ENCODE measurements at regions not wholly inside any gene's neighbourhood (a gene's known extent, or its start where the extent isn't known, plus 50 kb on each side); places are given as distances from the start of the nearest gene placed in this dataset.

- DNase-seq (ENCODE audit: low read depth in 2 of 2) = peak in 1 of 2 donors; percentile 6
These were observed 67.3 kb downstream of the HSPB8 start for GRCh38 chr12:119245904-119246494.

DNA sequence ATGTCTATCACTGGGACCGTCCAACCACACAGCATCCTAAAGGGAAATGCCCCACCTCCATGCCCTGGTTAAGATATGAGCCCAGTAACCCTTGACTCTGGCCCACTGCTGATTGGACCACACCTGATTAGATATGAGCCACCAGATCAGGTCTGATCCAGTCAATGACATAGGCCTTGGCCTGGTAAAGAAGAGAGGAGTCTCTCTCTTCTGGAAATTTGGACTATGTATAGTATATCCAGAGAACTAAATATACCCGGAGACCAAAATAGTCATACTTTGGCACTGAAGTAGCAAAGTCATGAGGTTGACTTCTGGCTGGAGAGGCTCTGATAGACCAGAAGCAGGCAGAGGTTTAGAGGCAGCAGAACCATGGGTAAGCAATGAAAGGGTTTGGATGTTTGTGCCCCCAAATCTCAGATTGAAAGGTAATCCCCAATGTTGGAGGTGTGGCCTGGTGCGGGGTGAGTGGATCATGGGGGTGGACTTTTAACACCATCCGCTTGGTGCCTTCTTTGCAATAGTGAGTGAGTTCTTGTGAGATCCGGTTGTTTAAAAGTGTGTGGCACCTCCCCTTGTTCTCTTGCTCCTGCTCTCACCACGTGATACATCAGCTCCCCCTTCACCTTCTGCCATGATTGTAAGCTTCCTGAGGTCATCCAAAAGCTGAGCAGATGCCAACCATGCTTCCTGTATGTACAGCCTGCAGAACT lies 68.4 kb downstream of the HSPB8 start:
- DNase-seq (ENCODE audit: low read depth in 2 of 2) = no peak

- no peak for DNase-seq (ENCODE audit: low read depth in 2 of 2)
These were observed 69.0 kb downstream of the HSPB8 start for GRCh38 chr12:119247720-119248043.

DNA sequence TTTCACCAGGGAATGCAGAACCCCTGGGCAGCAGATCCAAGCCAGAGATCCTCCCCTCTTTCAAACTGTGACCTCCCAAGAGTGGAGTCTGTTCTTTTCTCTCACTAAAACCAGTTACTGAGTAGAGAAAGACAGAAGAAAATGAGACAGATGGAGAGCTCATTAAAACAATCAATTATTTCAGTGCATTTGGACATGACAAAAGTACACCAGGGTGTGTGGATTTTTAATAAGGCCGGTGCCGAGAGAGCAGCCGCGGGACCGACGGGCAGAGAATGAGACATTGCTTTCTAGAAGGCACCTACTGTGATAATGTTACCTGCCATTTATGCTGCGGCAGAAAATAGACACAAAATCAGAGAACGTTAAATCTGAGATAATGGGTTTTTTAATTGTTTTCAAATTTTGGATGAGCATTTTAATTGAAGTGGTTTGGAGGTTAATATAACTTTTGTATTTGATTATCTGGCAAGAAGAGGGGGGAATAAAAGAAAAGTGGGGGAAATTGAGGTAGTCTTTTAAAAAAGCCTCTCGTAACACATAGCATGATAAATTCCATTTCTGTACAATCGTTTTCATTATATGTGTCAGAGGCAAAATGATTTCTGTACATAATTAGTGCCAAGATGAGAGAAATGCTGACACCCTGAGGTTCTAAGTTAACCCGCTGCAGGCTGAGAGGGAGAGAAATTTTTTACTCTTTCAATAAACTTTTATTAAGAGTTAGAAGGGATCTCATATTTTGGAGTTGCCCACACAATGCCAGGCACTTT lies 70.8 kb downstream of the HSPB8 start:
- no peak for DNase-seq (ENCODE audit: low read depth in 2 of 2)

- no peak for DNase-seq (ENCODE audit: low read depth in 2 of 2)
These were observed 76.6 kb downstream of the HSPB8 start for GRCh38 chr12:119255314-119255713.

DNA sequence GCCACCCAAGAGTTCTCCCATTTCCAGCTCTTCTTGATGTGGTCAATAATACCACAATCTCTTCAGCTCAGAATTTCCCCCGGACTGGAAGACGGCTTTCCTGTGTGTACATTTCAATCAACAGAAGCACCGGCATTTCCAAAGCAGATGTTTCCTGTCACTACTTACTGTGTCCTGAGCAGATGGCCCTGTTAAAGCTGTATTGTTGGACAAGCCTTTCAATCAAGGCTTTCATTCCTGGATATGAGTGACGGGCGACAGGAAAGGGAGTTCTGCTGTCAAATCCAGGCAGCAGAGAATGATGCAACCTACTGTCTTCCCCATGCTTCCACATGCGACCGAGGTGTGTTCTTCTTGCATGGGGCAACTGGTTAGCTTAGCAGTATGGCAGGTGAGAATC lies 76.4 kb upstream of the CCDC60 start:
- DNase-seq (ENCODE audit: low read depth in 2 of 2) = peak; percentile 57 to 67

- no peak for DNase-seq (ENCODE audit: low read depth in 2 of 2)
These were observed 76.0 kb upstream of the CCDC60 start for GRCh38 chr12:119258556-119258955.

GRCh38 chr12:119259484-119259883 lies 75.0 kb upstream of the CCDC60 start:
- DNase-seq (ENCODE audit: low read depth in 2 of 2) = peak in 1 of 2 donors; percentile 10

DNA sequence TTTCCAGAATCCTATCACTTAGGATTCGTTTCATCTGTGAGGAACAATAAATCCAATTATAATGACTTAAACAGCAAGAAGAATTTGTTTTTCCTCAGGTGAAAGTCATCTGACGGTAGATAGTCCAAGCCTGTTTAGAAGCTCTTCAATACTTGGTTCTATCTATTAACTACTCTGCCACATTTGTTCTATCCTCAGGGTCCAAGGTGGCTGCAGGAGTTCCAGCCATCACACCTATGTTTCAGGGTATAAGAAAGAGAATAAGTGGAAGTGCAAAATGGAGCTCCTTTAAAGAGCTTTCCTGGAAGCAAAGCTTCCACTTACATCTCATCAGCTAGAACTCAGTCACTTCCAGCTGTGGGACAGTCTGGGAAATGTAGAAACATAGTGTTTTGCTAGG lies 72.1 kb upstream of the CCDC60 start:
- no peak for DNase-seq (ENCODE audit: low read depth in 2 of 2)

- no peak for DNase-seq (ENCODE audit: low read depth in 2 of 2)
These were observed 71.1 kb upstream of the CCDC60 start for GRCh38 chr12:119263466-119263865.

DNA sequence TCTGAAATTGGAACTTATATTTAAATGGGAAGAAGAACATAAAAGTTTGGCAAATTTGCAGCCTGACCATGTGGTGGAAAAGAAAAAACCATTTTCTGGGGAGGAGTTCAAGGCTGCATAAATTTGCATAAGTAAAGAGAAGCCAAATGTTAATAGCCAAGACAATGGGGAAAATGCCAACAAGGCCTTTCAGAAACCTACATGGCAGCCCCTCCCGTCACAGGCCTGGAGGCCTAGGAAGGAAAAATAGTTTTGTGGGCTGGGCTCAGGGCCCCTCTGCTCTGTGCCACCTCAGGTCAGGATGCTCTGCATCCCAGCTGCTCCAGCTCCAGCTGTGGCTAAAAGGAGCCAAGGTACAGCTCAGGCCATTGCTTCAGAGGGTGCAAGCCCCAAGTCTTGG lies 67.6 kb upstream of the CCDC60 start:
- no peak for DNase-seq (ENCODE audit: low read depth in 2 of 2)

DNA sequence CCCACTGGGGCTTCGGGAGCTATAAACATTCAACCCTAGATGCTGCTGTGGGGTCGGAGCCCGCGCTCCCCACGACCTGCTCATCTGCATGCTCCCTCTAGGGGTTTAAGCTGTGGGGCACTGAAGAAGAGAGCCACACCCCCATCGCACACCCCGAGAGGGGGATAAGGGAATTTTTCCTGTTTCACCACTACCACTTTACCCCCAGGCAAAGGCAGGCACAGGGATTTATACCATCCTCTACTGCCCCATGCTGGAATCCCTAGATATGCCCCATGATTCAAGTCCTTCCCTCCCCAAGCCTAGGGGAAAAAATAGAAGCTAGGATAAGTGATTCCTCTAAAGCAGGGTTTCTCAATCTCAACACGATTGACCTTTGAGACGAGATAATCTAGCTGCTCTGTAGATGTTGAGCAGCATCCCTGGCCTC lies 59.9 kb upstream of the CCDC60 start:
- no peak for DNase-seq (ENCODE audit: low read depth in 2 of 2)

- DNase-seq (ENCODE audit: low read depth in 2 of 2) = no peak
These were observed 51.2 kb upstream of the CCDC60 start for GRCh38 chr12:119283310-119283709.

Data from lung microvascular endothelial cell (primary cell).